ENCODE measurements at regions not wholly inside any gene's neighbourhood (a gene's known extent, or its start where the extent isn't known, plus 50 kb on each side); places are given as distances from the start of the nearest gene placed in this dataset.

- H3K27ac ChIP-seq (ENCODE audit: insufficient read depth, low read depth, low read length, poor library complexity, severe bottlenecking) = no peak overlapping the region
Measured at GRCh38 chr5:124647352-124647751, 99.1 kb downstream of the ZNF608 start.

DNA sequence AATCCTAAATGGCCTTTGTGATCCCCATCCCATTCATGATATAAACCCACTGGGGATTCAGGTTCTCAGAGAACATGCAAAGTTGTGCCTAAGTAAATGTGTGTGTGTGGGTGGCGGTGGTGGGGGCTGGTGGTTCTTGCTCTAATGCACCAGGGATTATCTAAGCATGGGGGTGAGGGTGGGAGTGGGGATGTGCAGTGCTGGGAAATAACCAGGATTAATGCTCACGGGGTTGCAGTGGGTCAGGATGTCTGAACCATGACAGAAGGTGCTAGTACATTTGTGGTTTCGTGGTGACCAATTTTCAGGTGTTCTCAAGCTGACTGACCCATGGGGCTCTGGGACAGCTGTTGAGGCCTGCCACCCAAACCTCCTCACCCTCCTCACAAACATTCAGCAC is 101.0 kb downstream of the ZNF608 start:
- WGBS, 2 experiments = 97 to 98% methylated on average over 3 of the region's 3 CpGs
- H3K4me1 ChIP-seq (ENCODE audit: control insufficient read depth, insufficient read depth, low read length) = peaks cover 29% of the 10 kb centered on the region

More at GRCh38 chr5:124647352-124647751, 99.1 kb downstream of the ZNF608 start:
- H3K4me1 ChIP-seq (ENCODE audit: control insufficient read depth, insufficient read depth, low read length) = peaks cover 43% of the 10 kb centered on the region
- peaks cover 36% of the 10 kb centered on the region for H3K36me3 ChIP-seq (ENCODE audit: control insufficient read depth, insufficient read depth, low read length)
- H3K9me3 ChIP-seq (ENCODE audit: control insufficient read depth, low read length) = no peaks in the 10 kb centered on the region
- no peaks in the 10 kb centered on the region for H3K27me3 ChIP-seq (ENCODE audit: control insufficient read depth, insufficient read depth, low read length, poor library complexity, severe bottlenecking)
- H3K4me3 ChIP-seq (ENCODE audit: insufficient read depth, low read depth, low read length) = no peak overlapping the region
- 95% methylated on average over 8 of the region's 8 CpGs for WGBS, 2 experiments

DNA sequence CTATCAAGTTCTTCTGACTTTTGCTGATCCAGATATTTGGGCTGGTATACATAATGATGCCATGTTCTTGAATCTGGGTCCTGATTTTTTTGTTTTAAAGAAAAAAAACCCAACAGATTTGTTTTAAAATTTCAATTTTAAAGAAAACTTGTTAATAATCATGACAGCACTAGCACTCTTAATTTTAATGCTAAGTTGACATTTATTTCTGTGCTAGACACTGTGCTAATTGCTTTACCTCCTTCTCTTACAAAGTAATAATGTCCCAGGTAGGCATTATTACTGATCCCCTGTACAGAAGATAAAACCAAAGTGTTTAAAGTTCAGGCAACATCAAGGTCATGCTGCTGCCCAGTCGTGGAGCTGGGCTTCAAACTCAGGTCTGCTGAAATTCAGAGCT is 101.9 kb downstream of the ZNF608 start:
- 79 to 88% methylated on average over 1 of the region's 1 CpG for WGBS, 2 experiments
- H3K36me3 ChIP-seq (ENCODE audit: control insufficient read depth, insufficient read depth, low read length) = peaks cover 54% of the 10 kb centered on the region
- H3K27ac ChIP-seq (ENCODE audit: insufficient read depth, low read depth, low read length, poor library complexity, severe bottlenecking) = no peak overlapping the region

More for the DNA sequence above, 101.0 kb downstream of the ZNF608 start:
- no peak overlapping the region for H3K4me3 ChIP-seq (ENCODE audit: insufficient read depth, low read depth, low read length)
- no peaks in the 10 kb centered on the region for H3K27me3 ChIP-seq (ENCODE audit: control insufficient read depth, insufficient read depth, low read length, poor library complexity, severe bottlenecking)
- no peaks in the 10 kb centered on the region for H3K9me3 ChIP-seq (ENCODE audit: control insufficient read depth, low read length)
- H3K27ac ChIP-seq (ENCODE audit: insufficient read depth, low read depth, low read length, poor library complexity, severe bottlenecking) = no peak overlapping the region
- H3K36me3 ChIP-seq (ENCODE audit: control insufficient read depth, insufficient read depth, low read length) = peaks cover 51% of the 10 kb centered on the region

GRCh38 chr5:124644138-124644537 is 102.3 kb downstream of the ZNF608 start:
- H3K36me3 ChIP-seq (ENCODE audit: control insufficient read depth, insufficient read depth, low read length) = peaks cover 52% of the 10 kb centered on the region

More for the DNA sequence above, 101.9 kb downstream of the ZNF608 start:
- H3K4me3 ChIP-seq (ENCODE audit: insufficient read depth, low read depth, low read length) = no peak overlapping the region
- no peaks in the 10 kb centered on the region for H3K9me3 ChIP-seq (ENCODE audit: control insufficient read depth, low read length)
- peaks cover 27% of the 10 kb centered on the region for H3K4me1 ChIP-seq (ENCODE audit: control insufficient read depth, insufficient read depth, low read length)
- H3K27me3 ChIP-seq (ENCODE audit: control insufficient read depth, insufficient read depth, low read length, poor library complexity, severe bottlenecking) = no peaks in the 10 kb centered on the region

GRCh38 chr5:124643336-124643735 is 103.1 kb downstream of the ZNF608 start:
- no peaks in the 10 kb centered on the region for H3K27me3 ChIP-seq (ENCODE audit: control insufficient read depth, insufficient read depth, low read length, poor library complexity, severe bottlenecking)
- H3K9me3 ChIP-seq (ENCODE audit: control insufficient read depth, low read length) = no peaks in the 10 kb centered on the region
- peaks cover 27% of the 10 kb centered on the region for H3K4me1 ChIP-seq (ENCODE audit: control insufficient read depth, insufficient read depth, low read length)
- WGBS, 2 experiments = 51 to 52% methylated on average over 7 of the region's 7 CpGs
- peaks cover 44% of the 10 kb centered on the region for H3K36me3 ChIP-seq (ENCODE audit: control insufficient read depth, insufficient read depth, low read length)
- H3K4me3 ChIP-seq (ENCODE audit: insufficient read depth, low read depth, low read length) = no peak overlapping the region
- H3K27ac ChIP-seq (ENCODE audit: insufficient read depth, low read depth, low read length, poor library complexity, severe bottlenecking) = no peak overlapping the region

More at GRCh38 chr5:124644138-124644537, 102.3 kb downstream of the ZNF608 start:
- H3K27ac ChIP-seq (ENCODE audit: insufficient read depth, low read depth, low read length, poor library complexity, severe bottlenecking) = no peak overlapping the region
- H3K27me3 ChIP-seq (ENCODE audit: control insufficient read depth, insufficient read depth, low read length, poor library complexity, severe bottlenecking) = no peaks in the 10 kb centered on the region
- peaks cover 31% of the 10 kb centered on the region for H3K4me1 ChIP-seq (ENCODE audit: control insufficient read depth, insufficient read depth, low read length)
- 92 to 93% methylated on average over 9 of the region's 9 CpGs for WGBS, 2 experiments
- no peak overlapping the region for H3K4me3 ChIP-seq (ENCODE audit: insufficient read depth, low read depth, low read length)
- H3K9me3 ChIP-seq (ENCODE audit: control insufficient read depth, low read length) = no peaks in the 10 kb centered on the region

DNA sequence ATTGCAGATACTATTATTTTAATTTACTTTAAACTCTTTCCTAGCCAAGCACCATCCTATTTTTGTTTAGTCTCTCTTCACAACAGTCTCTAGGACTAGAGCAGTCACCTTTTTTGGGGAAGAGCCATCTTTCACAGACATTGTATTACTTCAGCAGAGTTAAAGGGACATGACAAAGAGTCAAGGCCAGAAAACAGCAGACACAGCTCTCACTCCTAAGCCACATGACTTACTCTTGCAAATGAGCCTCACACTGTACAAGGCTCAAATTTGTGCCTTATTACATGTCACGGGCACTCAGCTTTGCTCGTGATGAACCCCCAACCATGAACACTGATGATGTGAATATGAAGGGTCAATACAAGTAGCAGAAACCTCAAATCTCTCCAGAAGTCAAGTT is 104.3 kb downstream of the ZNF608 start:
- H3K4me1 ChIP-seq (ENCODE audit: control insufficient read depth, insufficient read depth, low read length) = peaks cover 25% of the 10 kb centered on the region
- WGBS, 2 experiments = 82 to 96% methylated on average over 2 of the region's 2 CpGs
- no peak overlapping the region for H3K27ac ChIP-seq (ENCODE audit: insufficient read depth, low read depth, low read length, poor library complexity, severe bottlenecking)
- no peaks in the 10 kb centered on the region for H3K27me3 ChIP-seq (ENCODE audit: control insufficient read depth, insufficient read depth, low read length, poor library complexity, severe bottlenecking)
- no peaks in the 10 kb centered on the region for H3K9me3 ChIP-seq (ENCODE audit: control insufficient read depth, low read length)
- H3K36me3 ChIP-seq (ENCODE audit: control insufficient read depth, insufficient read depth, low read length) = peaks cover 39% of the 10 kb centered on the region
- no peak overlapping the region for H3K4me3 ChIP-seq (ENCODE audit: insufficient read depth, low read depth, low read length)

DNA sequence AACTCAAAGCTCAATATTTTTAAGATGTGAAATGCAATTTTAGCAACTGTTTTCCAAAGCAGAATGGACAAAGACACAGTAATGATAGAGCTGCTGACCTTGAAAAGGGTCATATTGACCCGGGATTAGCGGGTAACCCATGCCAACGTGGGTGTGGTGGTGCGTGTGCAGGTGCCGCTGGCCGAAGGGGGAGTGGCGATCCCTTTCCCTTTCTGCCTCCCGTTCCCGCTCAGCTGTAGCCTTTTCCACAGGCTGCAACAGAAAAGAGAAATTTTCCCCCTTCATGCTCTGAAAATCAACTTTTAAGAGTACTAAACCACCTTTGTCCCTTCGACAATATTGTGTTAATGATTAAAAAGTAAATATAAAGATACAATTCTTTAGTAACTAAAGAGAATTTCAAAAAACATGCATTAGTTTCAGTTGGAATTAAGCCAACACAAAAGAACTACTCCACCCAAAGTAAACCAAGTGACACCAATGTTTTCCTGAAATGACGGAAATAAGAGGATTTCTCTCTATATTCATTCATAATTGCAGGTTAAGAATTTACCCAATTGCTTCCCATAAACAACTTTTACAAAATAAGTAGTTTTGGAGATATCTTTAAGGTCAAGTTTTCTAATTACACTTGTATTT is 105.2 kb downstream of the ZNF608 start:
- Histone ChIP-seq H3K9me3 (ENCODE audit: control insufficient read depth, low read length) (no peaks in the 10 kb centered on the region), H3K27me3 (ENCODE audit: control insufficient read depth, insufficient read depth, low read length, poor library complexity, severe bottlenecking) (no peaks in the 10 kb centered on the region), H3K27ac (ENCODE audit: insufficient read depth, low read depth, low read length, poor library complexity, severe bottlenecking) (no peak overlapping the region), H3K4me1 (ENCODE audit: control insufficient read depth, insufficient read depth, low read length) (peaks cover 25% of the 10 kb centered on the region), H3K4me3 (ENCODE audit: insufficient read depth, low read depth, low read length) (no peak overlapping the region), H3K36me3 (ENCODE audit: control insufficient read depth, insufficient read depth, low read length) (peaks cover 40% of the 10 kb centered on the region)
- WGBS, 2 experiments = 94 to 96% methylated on average over 9 to 11 of the region's 11 CpGs

GRCh38 chr5:124639095-124639665 is 107.3 kb downstream of the ZNF608 start:
- Histone ChIP-seq H3K4me3 (ENCODE audit: insufficient read depth, low read depth, low read length) (no peak overlapping the region), H3K27ac (ENCODE audit: insufficient read depth, low read depth, low read length, poor library complexity, severe bottlenecking) (no peak overlapping the region), H3K4me1 (ENCODE audit: control insufficient read depth, insufficient read depth, low read length) (peaks cover 18% of the 10 kb centered on the region), H3K27me3 (ENCODE audit: control insufficient read depth, insufficient read depth, low read length, poor library complexity, severe bottlenecking) (no peaks in the 10 kb centered on the region), H3K9me3 (ENCODE audit: control insufficient read depth, low read length) (no peaks in the 10 kb centered on the region), H3K36me3 (ENCODE audit: control insufficient read depth, insufficient read depth, low read length) (peaks cover 45% of the 10 kb centered on the region)
- 47 to 49% methylated on average over 4 of the region's 4 CpGs for WGBS, 2 experiments

GRCh38 chr5:124637011-124637410 is 109.4 kb downstream of the ZNF608 start:
- Histone ChIP-seq H3K27ac (ENCODE audit: insufficient read depth, low read depth, low read length, poor library complexity, severe bottlenecking) (no peak overlapping the region), H3K36me3 (ENCODE audit: control insufficient read depth, insufficient read depth, low read length) (peaks cover 31% of the 10 kb centered on the region), H3K9me3 (ENCODE audit: control insufficient read depth, low read length) (no peaks in the 10 kb centered on the region), H3K4me3 (ENCODE audit: insufficient read depth, low read depth, low read length) (no peak overlapping the region), H3K4me1 (ENCODE audit: control insufficient read depth, insufficient read depth, low read length) (peaks cover 10% of the 10 kb centered on the region), H3K27me3 (ENCODE audit: control insufficient read depth, insufficient read depth, low read length, poor library complexity, severe bottlenecking) (no peaks in the 10 kb centered on the region)
- 92 to 93% methylated on average over 2 to 3 of the region's 3 CpGs for WGBS, 2 experiments

- WGBS, 2 experiments = 93 to 97% methylated on average over 3 of the region's 3 CpGs
- peaks cover 16% of the 10 kb centered on the region for H3K36me3 ChIP-seq (ENCODE audit: control insufficient read depth, insufficient read depth, low read length)
- no peaks in the 10 kb centered on the region for H3K9me3 ChIP-seq (ENCODE audit: control insufficient read depth, low read length)
- no peaks in the 10 kb centered on the region for H3K27me3 ChIP-seq (ENCODE audit: control insufficient read depth, insufficient read depth, low read length, poor library complexity, severe bottlenecking)
- H3K27ac ChIP-seq (ENCODE audit: insufficient read depth, low read depth, low read length, poor library complexity, severe bottlenecking) = no peak overlapping the region
- H3K4me3 ChIP-seq (ENCODE audit: insufficient read depth, low read depth, low read length) = no peak overlapping the region
- peaks cover 10% of the 10 kb centered on the region for H3K4me1 ChIP-seq (ENCODE audit: control insufficient read depth, insufficient read depth, low read length)
Measured at GRCh38 chr5:124634741-124635323, 111.6 kb downstream of the ZNF608 start.

Measured in ectodermal cell (in vitro differentiated cells).